ENCODE measurements at regions not wholly inside any gene's neighbourhood (a gene's known extent, or its start where the extent isn't known, plus 50 kb on each side); places are given as distances from the start of the nearest gene placed in this dataset.

DNA sequence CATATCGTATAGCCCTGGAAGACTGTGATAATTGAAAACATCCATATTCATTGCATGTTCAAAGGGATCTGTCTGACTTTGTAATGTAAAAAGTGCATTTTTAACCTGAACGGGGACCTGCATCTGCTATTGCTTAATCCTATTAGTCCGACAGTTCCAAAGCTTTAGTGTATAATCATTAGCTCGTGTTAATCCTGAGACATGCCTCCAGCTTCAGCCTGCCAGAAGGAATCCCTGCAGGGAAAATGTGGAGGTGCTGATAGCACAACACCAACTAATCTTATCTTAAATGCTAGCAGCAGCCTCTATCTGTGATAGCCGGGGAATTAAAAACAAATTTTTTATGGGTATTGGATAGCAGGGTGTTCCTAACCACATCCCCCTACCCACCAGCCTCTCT, 495.2 kb downstream of the TLE4 start:
- BruUV-seq (replicated peaks) = no TSS peak
- TF ChIP-seq, protein P1, sequence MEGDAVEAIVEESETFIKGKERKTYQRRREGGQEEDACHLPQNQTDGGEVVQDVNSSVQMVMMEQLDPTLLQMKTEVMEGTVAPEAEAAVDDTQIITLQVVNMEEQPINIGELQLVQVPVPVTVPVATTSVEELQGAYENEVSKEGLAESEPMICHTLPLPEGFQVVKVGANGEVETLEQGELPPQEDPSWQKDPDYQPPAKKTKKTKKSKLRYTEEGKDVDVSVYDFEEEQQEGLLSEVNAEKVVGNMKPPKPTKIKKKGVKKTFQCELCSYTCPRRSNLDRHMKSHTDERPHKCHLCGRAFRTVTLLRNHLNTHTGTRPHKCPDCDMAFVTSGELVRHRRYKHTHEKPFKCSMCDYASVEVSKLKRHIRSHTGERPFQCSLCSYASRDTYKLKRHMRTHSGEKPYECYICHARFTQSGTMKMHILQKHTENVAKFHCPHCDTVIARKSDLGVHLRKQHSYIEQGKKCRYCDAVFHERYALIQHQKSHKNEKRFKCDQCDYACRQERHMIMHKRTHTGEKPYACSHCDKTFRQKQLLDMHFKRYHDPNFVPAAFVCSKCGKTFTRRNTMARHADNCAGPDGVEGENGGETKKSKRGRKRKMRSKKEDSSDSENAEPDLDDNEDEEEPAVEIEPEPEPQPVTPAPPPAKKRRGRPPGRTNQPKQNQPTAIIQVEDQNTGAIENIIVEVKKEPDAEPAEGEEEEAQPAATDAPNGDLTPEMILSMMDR (IDR thresholded peaks at IDR 0.05; ENCODE audit: unreplicated experiment) = no peak
- Mint-ChIP-seq H3K36me3 (ENCODE audit: insufficient read depth, unreplicated experiment) (no peaks in the 10 kb centered on the region), H3K27me3 (ENCODE audit: unreplicated experiment) (no peaks in the 10 kb centered on the region), H3K4me3 (ENCODE audit: low read depth, unreplicated experiment) (no peak overlapping the region), H3K27ac (ENCODE audit: unreplicated experiment) (no peak overlapping the region), H3K9me3 (ENCODE audit: low read depth, unreplicated experiment) (peaks cover 2% of the 10 kb centered on the region), H3K4me1 (ENCODE audit: low read depth, unreplicated experiment) (no peaks in the 10 kb centered on the region)
- CTCF ChIA-PET = interaction anchor here (0.9 kb wide), 1 partner anchor 48 kb away, joined by 3 read pairs; no protein-coding TSS in a partner anchor
- intact Hi-C loops (cut with micrococcal nuclease; ENCODE audit: unreplicated experiment) = no loop called here
- no peak for DNase-seq

DNA sequence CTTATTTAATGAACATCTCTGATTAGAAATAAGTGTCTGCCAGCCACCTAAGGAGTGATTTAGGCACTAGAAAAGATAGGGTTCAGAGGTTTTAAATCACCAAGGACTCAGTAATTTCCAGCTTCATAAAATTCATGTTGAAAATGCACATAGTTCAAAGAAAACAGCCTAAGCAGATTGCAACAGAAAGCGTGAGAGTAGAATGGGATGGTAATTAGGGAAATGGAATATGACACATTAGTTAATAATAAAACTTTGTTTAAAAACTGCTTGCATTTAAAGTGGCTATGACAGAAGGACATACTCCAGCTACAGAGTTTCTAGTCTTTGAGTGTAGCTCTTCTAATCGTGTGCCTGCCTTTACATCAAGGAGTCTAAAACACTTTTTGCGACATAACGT, 490.8 kb downstream of the TLE4 start:
- TF ChIP-seq, protein P1 (IDR thresholded peaks at IDR 0.05; ENCODE audit: unreplicated experiment) = no peak
- CTCF ChIA-PET = no interaction called here
- BruUV-seq (replicated peaks) = no TSS peak
- Mint-ChIP-seq H3K9me3 (ENCODE audit: low read depth, unreplicated experiment) (peaks cover 2% of the 10 kb centered on the region), H3K27ac (ENCODE audit: unreplicated experiment) (no peak overlapping the region), H3K36me3 (ENCODE audit: insufficient read depth, unreplicated experiment) (no peaks in the 10 kb centered on the region), H3K4me3 (ENCODE audit: low read depth, unreplicated experiment) (no peak overlapping the region), H3K4me1 (ENCODE audit: low read depth, unreplicated experiment) (no peaks in the 10 kb centered on the region), H3K27me3 (ENCODE audit: unreplicated experiment) (no peaks in the 10 kb centered on the region)
- intact Hi-C loops (cut with micrococcal nuclease; ENCODE audit: unreplicated experiment) = no loop called here
- DNase-seq = no peak

DNA sequence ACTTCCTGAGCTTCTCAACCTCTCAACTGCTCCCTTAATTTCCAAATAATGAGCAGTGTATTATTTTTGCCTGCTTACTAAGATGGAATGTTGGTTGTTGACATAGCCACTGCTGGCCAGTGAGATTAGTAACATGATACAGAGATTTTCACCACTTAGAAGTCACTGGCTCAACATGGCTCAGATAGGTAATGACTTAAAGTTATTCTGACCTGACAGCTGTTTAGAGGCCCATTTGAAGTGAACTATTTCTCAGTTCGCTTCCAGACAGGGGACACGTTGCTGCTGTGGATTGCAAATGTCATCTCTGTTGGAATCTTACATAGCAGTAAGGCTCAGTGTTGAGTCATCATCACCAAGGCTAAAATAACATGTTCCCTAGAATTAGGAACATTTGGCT, 490.2 kb downstream of the TLE4 start:
- no peaks in the 10 kb centered on the region for H3K36me3 Mint-ChIP-seq (ENCODE audit: insufficient read depth, unreplicated experiment)
- DNase-seq = no peak
- no TSS peak for BruUV-seq (replicated peaks)
- H3K4me3 Mint-ChIP-seq (ENCODE audit: low read depth, unreplicated experiment) = no peak overlapping the region
- intact Hi-C loops (cut with micrococcal nuclease; ENCODE audit: unreplicated experiment) = no loop called here
- no peaks in the 10 kb centered on the region for H3K27me3 Mint-ChIP-seq (ENCODE audit: unreplicated experiment)
- no peaks in the 10 kb centered on the region for H3K4me1 Mint-ChIP-seq (ENCODE audit: low read depth, unreplicated experiment)
- TF ChIP-seq, protein P1 (IDR thresholded peaks at IDR 0.05; ENCODE audit: unreplicated experiment) = no peak
- no peak overlapping the region for H3K27ac Mint-ChIP-seq (ENCODE audit: unreplicated experiment)
- CTCF ChIA-PET = no interaction called here
- no peaks in the 10 kb centered on the region for H3K9me3 Mint-ChIP-seq (ENCODE audit: low read depth, unreplicated experiment)

DNA sequence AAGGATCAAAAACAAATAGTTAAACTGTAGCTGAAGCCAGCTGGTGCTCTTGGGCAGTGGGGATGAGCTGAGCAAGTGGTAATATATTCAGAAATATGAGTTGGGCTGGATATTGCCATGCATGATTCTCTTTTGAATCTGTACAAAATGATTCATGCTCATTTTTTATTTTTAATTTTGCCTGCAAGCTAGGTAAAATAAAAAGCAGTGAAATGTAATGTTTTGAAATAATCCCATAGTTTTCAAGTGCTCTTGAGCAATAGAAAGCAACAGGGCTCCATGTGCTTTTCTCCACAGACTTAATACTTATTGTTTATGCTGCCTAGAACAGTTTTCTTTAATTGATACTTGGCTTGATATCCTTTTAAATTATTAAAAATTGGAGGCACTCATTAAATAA, 489.3 kb downstream of the TLE4 start:
- no peak for DNase-seq
- CTCF ChIA-PET = no interaction called here

More for the DNA sequence above, 489.3 kb downstream of the TLE4 start:
- Mint-ChIP-seq H3K4me3 (ENCODE audit: low read depth, unreplicated experiment) (no peak overlapping the region), H3K27me3 (ENCODE audit: unreplicated experiment) (no peaks in the 10 kb centered on the region), H3K4me1 (ENCODE audit: low read depth, unreplicated experiment) (no peaks in the 10 kb centered on the region), H3K9me3 (ENCODE audit: low read depth, unreplicated experiment) (no peaks in the 10 kb centered on the region), H3K36me3 (ENCODE audit: insufficient read depth, unreplicated experiment) (no peaks in the 10 kb centered on the region), H3K27ac (ENCODE audit: unreplicated experiment) (no peak overlapping the region)
- intact Hi-C loops (cut with micrococcal nuclease; ENCODE audit: unreplicated experiment) = no loop called here
- TF ChIP-seq, protein P1 (IDR thresholded peaks at IDR 0.05; ENCODE audit: unreplicated experiment) = no peak
- BruUV-seq (replicated peaks) = no TSS peak
